GM23338 (cell line): ENCODE measurements at regions not wholly inside any gene's neighbourhood (a gene's known extent, or its start where the extent isn't known, plus 50 kb on each side); places are given as distances from the start of the nearest gene placed in this dataset.

Experiments
- ATAC-seq: fragments of 200-7000 bp; cut with Tn5 transposase; 3 replicates; pipeline ENCODE4 v1.9.1; 2020
- DNase-seq: peaks from one replicate; pipeline ENCODE4 v3.0.0-alpha.2; 2015; ENCODE audit warnings: low spot score
- H2AFZ ChIP-seq: fragments of 200-600 bp; sonication (generic); 2 replicates; pipeline ENCODE4 v1.8.0; 2016; ENCODE audit warnings: antibody characterized with exemption, mild to moderate bottlenecking, moderate library complexity
- H3F3A ChIP-seq: fragments of 200-600 bp; sonication (generic); replicated peaks from 2 replicates; pipeline ENCODE4 v1.8.0; 2017; ENCODE audit warnings: antibody characterized with exemption, mixed run types, low read depth
- H3K27ac ChIP-seq: fragments of 200-600 bp; sonication (generic); 2 replicates; pipeline ENCODE4 v1.6.1; 2016; ENCODE audit warnings: low read depth
- H3K27me3 ChIP-seq: fragments of 200-600 bp; sonication (generic); 2 replicates; pipeline ENCODE4 v1.8.0; 2016; ENCODE audit warnings: mild to moderate bottlenecking, mixed run types, moderate library complexity; ENCODE audit not compliant: insufficient read depth
- H3K36me3 ChIP-seq: fragments of 200-600 bp; sonication (generic); 2 replicates; pipeline ENCODE4 v1.8.0; 2016; ENCODE audit warnings: mild to moderate bottlenecking; ENCODE audit not compliant: insufficient read depth
- H3K4me1 ChIP-seq: fragments of 200-600 bp; sonication (generic); 2 replicates; pipeline ENCODE4 v1.8.0; 2016; ENCODE audit warnings: mild to moderate bottlenecking, moderate library complexity; ENCODE audit not compliant: insufficient read depth
- H3K4me2 ChIP-seq: fragments of 200-600 bp; sonication (generic); 2 replicates; pipeline ENCODE4 v1.7.1; 2017; ENCODE audit warnings: mixed run types
- H3K4me3 ChIP-seq: fragments of 200-600 bp; sonication (generic); 2 replicates; pipeline ENCODE4 v1.6.1; 2016; ENCODE audit warnings: mixed run types
- H3K79me2 ChIP-seq: fragments of 200-600 bp; sonication (generic); replicated peaks from 2 replicates; pipeline ENCODE4 v1.8.0; 2017; ENCODE audit warnings: mild to moderate bottlenecking; ENCODE audit not compliant: insufficient read depth
- H3K9me2 ChIP-seq: fragments of 200-600 bp; sonication (generic); 2 replicates; pipeline ENCODE4 v1.8.0; 2017; ENCODE audit not compliant: insufficient read depth
- H4K20me1 ChIP-seq: fragments of 200-600 bp; sonication (generic); replicated peaks from 2 replicates; pipeline ENCODE4 v1.8.0; 2017; ENCODE audit warnings: mild to moderate bottlenecking; ENCODE audit not compliant: insufficient read depth
- H3K27ac Mint-ChIP-seq: 2 replicates; pipeline ENCODE4 v1.8.0; 2020; ENCODE audit warnings: inconsistent platforms, mild to moderate bottlenecking, moderate library complexity, mixed read lengths
- H3K27me3 Mint-ChIP-seq: 3 replicates; pipeline ENCODE4 v1.8.0; 2022; ENCODE audit warnings: low read depth, mild to moderate bottlenecking, moderate library complexity, mixed read lengths, inconsistent platforms; ENCODE audit not compliant: insufficient read depth, poor library complexity
- H3K36me3 Mint-ChIP-seq: 3 replicates; pipeline ENCODE4 v1.8.0; 2021; ENCODE audit warnings: low read depth, mild to moderate bottlenecking, inconsistent platforms, moderate library complexity, mixed read lengths
- H3K4me1 Mint-ChIP-seq: 3 replicates; pipeline ENCODE4 v1.8.0; 2020; ENCODE audit warnings: mild to moderate bottlenecking, inconsistent platforms, mixed read lengths
- H3K4me3 Mint-ChIP-seq: 3 replicates; pipeline ENCODE4 v1.8.0; 2021; ENCODE audit warnings: moderate library complexity, mild to moderate bottlenecking, inconsistent platforms, mixed read lengths
- H3K9me3 Mint-ChIP-seq: 3 replicates; pipeline ENCODE4 v1.8.0; 2020; ENCODE audit warnings: moderate library complexity, mild to moderate bottlenecking, inconsistent platforms, mixed read lengths
- CREB1 ChIP-seq: fragments of 250-450 bp; sonication (Bioruptor Pico); IDR thresholded peaks from 2 replicates; pipeline ENCODE4 v1.5.0; 2020; ENCODE audit warnings: low read depth, mild to moderate bottlenecking, moderate library complexity
- CTCF ChIP-seq, 2 experiments: fragments of 200-600 bp in 1 of 2; sonication (generic) in 1 of 2; conservative IDR thresholded peaks; 2 replicates each; pipeline versions ENCODE4 v1.5.1 to v1.6.1; 2016 to 2017; ENCODE audit warnings: antibody characterized with exemption in 2 of 2, low read depth in 2 of 2, mild to moderate bottlenecking in 2 of 2, moderate library complexity in 1 of 2
- ETS1 ChIP-seq: IDR thresholded peaks from 2 replicates; pipeline ENCODE4 v1.6.1; 2016; ENCODE audit warnings: antibody characterized with exemption
- EZH2 ChIP-seq: fragments of 200-600 bp; sonication (generic); IDR thresholded peaks from one replicate; pipeline ENCODE4 v1.8.0; 2017; ENCODE audit warnings: antibody characterized with exemption, mild to moderate bottlenecking, low read depth; ENCODE audit not compliant: unreplicated experiment
- EZH2phosphoT487 ChIP-seq: fragments of 200-600 bp; sonication (generic); IDR thresholded peaks from one replicate; pipeline ENCODE4 v1.8.1; 2018; ENCODE audit warnings: antibody characterized with exemption; ENCODE audit not compliant: unreplicated experiment
- JUNB ChIP-seq: IDR thresholded peaks from one replicate; pipeline ENCODE4 v1.6.1; 2016; ENCODE audit warnings: antibody characterized with exemption; ENCODE audit not compliant: unreplicated experiment
- NANOG ChIP-seq: IDR thresholded peaks from 2 replicates; pipeline ENCODE4 v1.6.1; 2016; ENCODE audit warnings: antibody characterized with exemption, borderline replicate concordance
- POLR2AphosphoS5 ChIP-seq: IDR thresholded peaks from 2 replicates; pipeline ENCODE4 v1.6.1; 2016; ENCODE audit warnings: antibody characterized with exemption, low read depth
- STAT1 ChIP-seq: IDR thresholded peaks from one replicate; pipeline ENCODE4 v1.6.1; 2016; ENCODE audit warnings: antibody characterized with exemption; ENCODE audit not compliant: unreplicated experiment
- ZNF114 ChIP-seq: fragments of 250-450 bp; sonication (Bioruptor Pico); IDR thresholded peaks from 2 replicates; pipeline ENCODE4 v1.5.0; 2020; ENCODE audit warnings: mild to moderate bottlenecking, moderate library complexity
- ZNF331 ChIP-seq: fragments of 250-450 bp; sonication (Bioruptor Pico); IDR thresholded peaks from 2 replicates; pipeline ENCODE4 v1.5.0; 2020; ENCODE audit warnings: low read depth, mild to moderate bottlenecking, moderate library complexity
- ZNF462 ChIP-seq: fragments of 250-450 bp; sonication (Bioruptor Pico); IDR thresholded peaks from 2 replicates; pipeline ENCODE4 v1.5.0; 2020; ENCODE audit warnings: mild to moderate bottlenecking, moderate library complexity

GRCh38 chr20:60304931-60305330, 346.7 kb downstream of the CDH26 start:
- Mint-ChIP-seq H3K4me1 (no peaks in the 10 kb centered on the region; the same call in 2 of the 3 replicates), H3K27ac (no peak overlapping the region), H3K27me3 (peaks cover 5% of the 10 kb centered on the region), H3K36me3 (no peaks in the 10 kb centered on the region), H3K4me3 (no peak overlapping the region), H3K9me3 (peaks cover 1% of the 10 kb centered on the region; the same call in 2 of the 3 replicates)
- Histone ChIP-seq H3K4me2 (no peak overlapping the region), H3K4me1 (no peaks in the 10 kb centered on the region), H3K36me3 (no peaks in the 10 kb centered on the region), H2AFZ (no peak overlapping the region), H3K79me2 (no peaks in the 10 kb centered on the region), H3K4me3 (no peak overlapping the region), H3K27ac (no peak overlapping the region), H4K20me1 (no peaks in the 10 kb centered on the region), H3F3A (no peaks in the 10 kb centered on the region), H3K9me2 (no peaks in the 10 kb centered on the region), H3K27me3 (no peaks in the 10 kb centered on the region)
- no peak for TF ChIP-seq NANOG
- no peak for TF ChIP-seq POLR2AphosphoS5
- no peak for TF ChIP-seq CTCF (conservative IDR thresholded peaks at IDR 0.05; ENCODE audit: low read depth in 2 of 2)
- no peak for TF ChIP-seq ETS1
- TF ChIP-seq CREB1 (CRISPR knock-in tag) = no peak
- TF ChIP-seq STAT1 = no peak
- no peak for TF ChIP-seq ZNF462 (CRISPR knock-in tag)
- no peak for TF ChIP-seq EZH2phosphoT487
- no peak for TF ChIP-seq EZH2
- TF ChIP-seq ZNF114 (CRISPR knock-in tag) = no peak
- no peak for TF ChIP-seq ZNF331 (CRISPR knock-in tag)
- no peak for TF ChIP-seq JUNB
- no peak for DNase-seq
- ATAC-seq = no peak
